ENCODE measurements at regions not wholly inside any gene's neighbourhood (a gene's known extent, or its start where the extent isn't known, plus 50 kb on each side); places are given as distances from the start of the nearest gene placed in this dataset.

DNA sequence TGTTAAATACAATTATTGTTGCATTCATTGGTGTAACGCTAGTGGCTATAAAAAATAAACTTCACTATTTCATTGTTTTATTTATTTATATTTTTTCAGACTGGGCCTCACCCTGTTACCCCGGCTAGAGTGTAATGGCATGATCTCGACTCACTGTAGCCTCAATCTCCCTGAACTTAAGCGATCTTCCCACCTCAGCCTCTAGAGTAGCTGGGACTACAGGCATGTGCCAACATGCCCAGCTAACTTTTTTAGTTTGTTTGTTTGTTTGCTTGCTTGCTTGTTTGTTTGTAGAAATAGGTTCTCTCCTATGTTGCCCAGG is 387.4 kb upstream of the PTBP2 start:
- no peak for DNase-seq

DNA sequence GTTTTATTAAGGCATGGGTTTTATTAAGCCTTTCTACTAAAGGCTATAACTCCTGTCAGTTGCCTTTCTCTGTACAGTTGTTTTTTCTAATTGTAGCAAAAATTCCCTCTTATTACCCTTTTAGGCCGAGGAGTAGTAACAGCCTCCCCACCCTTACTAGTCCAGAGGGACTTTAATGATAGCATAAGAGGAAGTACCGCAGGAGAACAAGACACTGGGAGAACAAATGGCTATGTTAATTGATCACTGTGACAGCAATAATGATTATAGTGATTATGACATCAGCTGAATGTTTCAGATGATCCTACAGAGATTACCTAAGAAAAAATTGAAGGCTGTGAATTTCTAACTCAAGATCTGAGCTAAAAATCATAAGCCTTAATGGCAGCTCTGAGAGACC is 383.0 kb upstream of the PTBP2 start:
- DNase-seq = no peak

DNA sequence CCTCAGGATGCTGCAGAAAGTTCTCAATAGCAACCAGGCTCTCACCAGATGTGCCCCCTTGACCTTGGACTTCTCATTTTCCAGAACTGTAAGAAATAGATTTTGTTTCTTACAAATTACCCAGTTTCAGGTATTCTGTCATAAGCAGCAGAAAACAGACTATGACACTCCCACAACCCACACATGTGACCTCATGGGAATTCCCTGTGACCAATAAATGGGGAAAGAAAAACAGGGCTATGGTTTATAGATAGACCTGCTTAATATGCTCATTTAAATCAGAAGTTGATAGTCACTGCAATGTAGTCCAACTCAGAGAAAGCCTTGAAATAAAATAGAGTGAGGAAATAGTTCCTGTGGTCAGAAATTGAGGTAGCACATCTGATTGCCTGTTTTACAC is 380.9 kb upstream of the PTBP2 start:
- DNase-seq = no peak

DNA sequence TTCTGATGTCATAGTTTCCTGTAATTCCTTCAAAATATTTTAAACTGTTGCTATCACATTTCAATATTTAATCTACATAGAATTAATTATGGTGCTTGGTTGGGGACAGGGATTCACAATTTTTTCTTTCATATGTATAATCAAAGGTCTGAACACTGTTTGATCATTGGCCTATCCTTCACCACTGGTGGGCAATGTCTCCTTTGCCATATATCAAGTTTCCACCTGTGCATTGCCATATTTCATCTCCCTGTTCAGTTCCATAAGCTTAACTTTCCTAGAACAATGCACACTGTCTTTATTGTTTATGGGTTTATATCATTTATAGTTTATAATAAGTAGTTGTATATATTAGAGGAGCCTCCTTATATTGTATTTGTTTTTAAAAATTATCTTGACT is 374.9 kb upstream of the PTBP2 start:
- DNase-seq = no peak

DNA sequence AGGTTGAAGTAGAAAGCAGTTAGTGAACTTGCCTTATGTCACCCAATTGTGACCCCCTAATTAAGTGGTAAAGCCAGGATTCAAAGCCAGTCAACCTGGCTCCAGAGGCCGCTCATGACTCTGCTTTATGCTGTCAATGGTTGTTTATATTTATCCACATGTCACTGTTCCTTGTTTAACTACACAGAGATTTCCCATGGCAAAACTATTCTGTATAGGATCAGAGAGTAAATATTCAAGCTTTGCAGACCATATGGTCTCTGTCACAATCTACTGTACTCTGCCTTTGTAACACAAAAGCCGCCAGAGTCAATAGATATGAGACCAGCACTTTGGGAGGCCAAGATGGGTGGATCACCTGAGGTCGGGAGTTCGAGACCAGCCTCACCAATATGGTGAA is 371.7 kb upstream of the PTBP2 start:
- DNase-seq = no peak

DNA sequence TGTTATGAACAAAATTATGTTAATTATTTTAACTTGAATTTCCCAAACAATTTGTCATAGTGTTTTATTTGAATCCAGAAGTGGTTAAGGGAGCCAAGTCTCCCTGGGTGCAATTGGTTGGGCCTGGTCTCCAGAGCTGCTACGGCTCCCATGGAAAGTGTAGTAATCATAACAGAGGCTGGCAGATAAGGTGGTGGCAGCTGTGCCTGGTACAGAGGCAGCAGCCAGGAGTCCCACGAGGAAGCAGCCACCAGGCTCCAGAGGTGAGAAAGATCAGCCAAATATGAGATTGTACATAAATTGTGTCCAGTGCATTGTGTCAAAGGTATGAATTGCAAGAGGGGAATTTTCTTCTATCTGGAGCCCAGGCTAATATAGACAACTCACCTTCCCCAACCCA is 368.9 kb upstream of the PTBP2 start:
- no peak for DNase-seq

- DNase-seq = no peak
Observed at GRCh38 chr1:96355521-96355920, 366.1 kb upstream of the PTBP2 start.

DNA sequence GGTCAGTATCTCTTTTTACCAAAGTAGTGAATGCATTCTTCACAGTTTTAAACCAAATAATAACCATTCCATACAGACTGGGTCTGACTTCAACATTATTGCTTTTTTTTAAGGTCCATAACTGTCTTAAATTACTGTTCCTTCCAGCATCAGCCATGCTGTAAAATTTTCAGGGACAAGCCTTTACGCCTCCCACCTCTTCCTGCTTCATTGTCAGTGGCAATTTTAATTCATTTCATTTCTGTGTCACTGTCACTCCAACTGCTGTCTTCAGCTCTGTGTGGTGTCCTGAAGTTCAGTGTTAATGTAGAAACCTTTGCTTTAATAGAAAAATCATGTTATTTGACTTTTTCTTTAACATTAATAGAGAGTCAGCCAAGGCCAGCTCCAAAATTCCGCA is 365.6 kb upstream of the PTBP2 start:
- no peak for DNase-seq

- no peak for DNase-seq
Observed at GRCh38 chr1:96357141-96357765, 364.3 kb upstream of the PTBP2 start.

DNA sequence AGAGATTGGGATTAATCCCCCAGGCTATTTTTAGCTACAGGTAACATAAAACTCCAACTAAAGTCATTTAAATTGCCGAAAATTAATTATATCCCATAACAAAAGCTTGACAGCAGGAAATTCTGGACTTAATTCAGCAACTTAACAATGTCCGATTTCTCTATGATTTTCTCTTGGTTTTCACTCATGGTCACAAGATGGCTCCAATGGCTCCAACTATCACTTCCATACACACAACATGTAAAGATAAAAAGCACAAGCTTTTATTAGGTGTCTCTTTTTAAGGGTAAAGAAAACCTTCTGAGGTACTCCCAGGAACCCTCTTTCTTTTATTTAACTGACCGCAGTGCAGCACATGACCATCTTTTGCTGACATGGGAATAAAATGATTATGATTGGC is 363.5 kb upstream of the PTBP2 start:
- DNase-seq = no peak

DNA sequence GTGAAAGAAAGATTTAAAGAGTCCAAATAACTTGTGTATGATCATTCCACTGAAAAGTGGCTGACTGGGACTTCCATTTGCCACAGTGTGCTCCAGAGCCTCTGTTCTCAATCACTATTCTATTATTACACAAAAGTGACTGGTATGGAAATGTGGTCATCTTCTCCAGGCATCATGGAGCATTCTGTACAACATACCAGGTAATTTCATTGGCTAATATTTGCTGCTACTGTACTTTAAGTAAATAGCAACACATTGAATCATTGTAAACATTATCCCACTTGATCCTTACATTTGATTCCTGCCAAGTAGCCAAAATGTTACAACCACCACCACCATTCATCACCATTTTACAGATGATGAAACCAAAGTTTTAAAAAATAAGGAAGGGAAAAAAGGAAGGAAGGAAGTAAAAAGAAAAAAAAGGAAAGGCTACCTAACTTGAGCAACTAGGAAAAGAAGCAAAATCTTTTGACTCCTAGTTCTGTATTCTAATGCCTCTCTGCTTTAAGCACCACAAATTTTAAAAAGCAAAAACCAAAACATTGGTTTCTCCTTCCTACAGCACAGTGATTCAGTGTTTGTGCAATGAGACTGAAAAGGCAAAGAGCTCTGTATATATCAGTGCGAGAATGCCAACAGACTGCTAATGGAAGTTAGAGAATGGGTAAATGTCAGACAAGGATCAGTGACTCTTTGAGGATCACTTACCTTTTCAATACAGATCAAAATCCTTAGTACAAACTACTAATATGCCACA is 361.4 kb upstream of the PTBP2 start:
- no peak for DNase-seq

GRCh38 chr1:96361271-96361856 is 360.2 kb upstream of the PTBP2 start:
- DNase-seq = no peak

DNA sequence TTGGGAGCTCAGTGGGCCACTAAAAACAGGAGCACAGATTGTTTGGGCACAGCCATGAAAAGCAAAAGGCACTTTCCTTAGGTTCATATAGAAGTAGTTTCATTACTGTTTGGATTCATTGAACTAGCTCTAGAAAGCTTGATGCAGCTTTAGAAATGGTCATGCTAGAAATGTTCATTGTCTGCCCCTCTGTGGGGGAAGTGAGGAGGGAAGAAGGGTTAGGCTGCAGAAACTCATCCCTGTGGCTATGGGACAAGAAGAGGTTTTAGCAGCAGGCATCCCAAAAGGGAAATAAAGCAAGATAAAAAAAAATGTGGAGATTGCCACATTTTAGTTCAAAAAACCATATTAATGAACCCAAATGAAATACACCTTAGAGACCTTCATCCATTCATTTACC is 359.6 kb upstream of the PTBP2 start:
- DNase-seq = no peak

DNA sequence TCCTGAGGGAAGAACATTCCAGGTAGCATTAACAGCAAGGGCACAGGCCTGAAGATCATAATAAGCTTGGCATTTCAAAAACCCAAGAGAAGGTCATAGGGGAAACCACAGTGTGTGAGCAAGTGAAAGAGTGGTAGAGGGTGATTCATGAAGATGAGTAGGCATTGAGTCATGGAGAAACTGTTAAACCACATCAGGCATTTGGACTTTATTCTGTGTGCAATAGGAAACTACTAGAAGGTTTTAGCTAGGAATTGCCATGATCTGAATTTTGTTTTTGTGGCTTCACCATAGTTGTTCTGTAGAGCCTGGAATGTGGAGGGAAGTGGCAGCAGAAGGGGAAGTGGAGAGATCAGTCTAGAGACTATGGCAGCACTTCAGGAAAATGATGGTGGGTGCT is 359.0 kb upstream of the PTBP2 start:
- no peak for DNase-seq

DNA sequence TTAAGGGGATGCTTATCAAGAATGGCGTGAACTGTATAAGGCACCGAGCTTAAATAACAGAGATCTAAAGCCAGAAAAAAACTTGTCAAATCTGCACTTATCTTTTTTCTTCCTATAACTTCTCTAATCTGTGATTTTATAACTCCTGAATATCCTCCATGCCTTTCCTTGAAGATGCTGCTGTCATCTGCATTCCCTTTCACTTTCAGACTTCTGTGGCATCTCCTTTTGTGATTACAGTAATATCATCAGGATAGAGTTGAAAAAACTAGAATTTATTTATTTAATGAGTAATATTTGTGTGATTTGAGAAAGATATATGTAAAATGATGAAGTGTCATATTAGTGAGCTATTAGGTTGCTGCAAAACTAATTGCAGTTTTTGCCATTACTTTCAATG is 357.8 kb upstream of the PTBP2 start:
- no peak for DNase-seq

DNA sequence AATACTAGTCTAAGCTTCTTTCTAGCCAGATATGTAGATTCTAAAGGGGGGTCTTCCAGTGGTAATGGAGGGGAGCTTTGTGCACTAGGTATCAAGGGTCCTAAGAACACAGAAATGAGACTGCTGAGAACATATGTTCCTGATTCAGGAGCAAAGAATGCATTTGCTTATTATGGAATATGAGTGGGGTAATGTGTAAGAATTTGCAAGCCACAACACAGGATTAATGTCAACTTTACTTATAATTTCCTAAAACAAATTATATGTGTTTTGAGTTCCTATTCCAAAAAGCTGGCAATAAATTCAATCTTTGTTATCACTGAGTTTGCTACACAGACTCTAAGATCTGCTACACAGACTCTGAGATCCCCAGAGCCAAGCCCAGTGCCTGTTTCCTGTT is 357.0 kb upstream of the PTBP2 start:
- no peak for DNase-seq

- DNase-seq = no peak
Observed at GRCh38 chr1:96365076-96365475, 356.5 kb upstream of the PTBP2 start.

GRCh38 chr1:96365596-96366390 is 355.8 kb upstream of the PTBP2 start:
- DNase-seq = no peak

- no peak for DNase-seq
Observed at GRCh38 chr1:96366516-96366915, 355.1 kb upstream of the PTBP2 start.

DNA sequence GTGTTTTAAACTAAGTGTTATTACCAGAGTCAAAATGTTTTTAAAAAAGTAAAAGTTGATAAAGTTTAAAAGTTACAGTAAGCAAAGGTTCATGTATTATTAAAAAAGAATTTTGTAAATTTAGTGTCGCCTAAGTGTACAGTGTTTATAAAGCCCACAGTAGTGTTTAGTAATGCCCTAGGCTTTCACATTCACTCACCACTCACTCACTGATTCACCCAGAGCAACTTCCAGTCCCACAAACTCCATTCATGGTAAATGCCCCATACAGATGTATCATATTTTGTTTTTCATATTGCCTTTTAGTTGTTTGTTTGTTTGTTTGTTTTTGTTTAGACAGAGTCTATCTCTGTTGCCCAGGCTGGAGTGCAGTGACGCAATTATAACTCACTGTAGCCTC is 353.8 kb upstream of the PTBP2 start:
- DNase-seq = no peak

DNA sequence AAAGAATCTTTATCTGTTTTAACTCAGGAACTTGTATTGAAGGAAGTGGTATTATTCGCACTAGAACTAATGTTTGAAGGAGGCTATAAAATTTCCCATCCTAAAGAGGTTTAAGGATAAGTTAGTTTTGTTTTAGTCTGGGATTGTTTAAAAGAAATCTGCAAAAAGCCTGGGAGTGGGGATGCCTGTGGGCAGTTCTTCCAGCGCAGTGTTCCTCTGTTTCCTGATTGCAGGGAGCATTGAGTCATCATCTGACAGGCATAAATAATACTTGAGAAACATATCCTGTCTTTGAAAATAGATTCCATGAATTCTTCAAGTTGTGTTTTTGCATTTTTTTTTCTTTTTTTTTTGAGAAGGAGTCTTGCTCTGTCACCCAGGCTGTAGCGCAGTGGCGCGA is 350.8 kb upstream of the PTBP2 start:
- DNase-seq = no peak

DNA sequence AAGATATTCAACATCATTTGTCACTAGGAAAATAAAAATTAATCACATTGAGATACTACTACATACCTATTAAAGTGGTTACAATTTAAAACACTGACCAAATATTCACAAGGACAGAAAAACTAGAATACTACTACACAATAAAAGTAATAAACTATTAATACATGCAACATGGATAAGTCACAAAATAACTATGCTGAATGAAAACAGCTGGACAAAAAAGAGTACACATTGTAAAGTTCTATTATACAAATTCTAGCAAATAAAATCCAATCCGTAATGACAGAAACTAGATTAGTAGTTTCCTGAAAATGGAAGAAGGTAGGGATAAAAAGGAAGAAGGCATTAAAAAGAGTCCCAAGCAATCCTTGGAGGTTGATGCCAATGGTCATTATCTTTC is 348.7 kb upstream of the PTBP2 start:
- no peak for DNase-seq

- no peak for DNase-seq
Observed at GRCh38 chr1:96374076-96374762, 347.4 kb upstream of the PTBP2 start.

All from CD4-positive, alpha-beta T cell treated with Interleukin-10 for 1 hour (primary cell).